HFF-Myc (cell line): ENCODE measurements at regions not wholly inside any gene's neighbourhood (a gene's known extent, or its start where the extent isn't known, plus 50 kb on each side); places are given as distances from the start of the nearest gene placed in this dataset.

Source experiments
- DNase-seq: peaks from one replicate; pipeline ENCODE4 v3.0.0-alpha.2; 2011; ENCODE audit warnings: low read depth; ENCODE audit errors: extremely low read depth
- H3K4me3 ChIP-seq: replicated peaks from 2 replicates; pipeline ENCODE4 v1.5.1; 2011; ENCODE audit warnings: low read depth, mild to moderate bottlenecking, control low read depth, low read length
- TF ChIP-seq, protein P1 (sequence below): IDR thresholded peaks from 2 replicates; pipeline ENCODE4 v1.5.1; 2012; ENCODE audit warnings: mild to moderate bottlenecking, low read depth, low read length, control low read depth; ENCODE audit errors: missing control alignments

GRCh38 chr3:86182606-86183005 is 808.3 kb downstream of the VGLL3 start:
- no peak for DNase-seq
- H3K4me3 ChIP-seq, result no peak overlapping the region
- TF ChIP-seq, protein P1, sequence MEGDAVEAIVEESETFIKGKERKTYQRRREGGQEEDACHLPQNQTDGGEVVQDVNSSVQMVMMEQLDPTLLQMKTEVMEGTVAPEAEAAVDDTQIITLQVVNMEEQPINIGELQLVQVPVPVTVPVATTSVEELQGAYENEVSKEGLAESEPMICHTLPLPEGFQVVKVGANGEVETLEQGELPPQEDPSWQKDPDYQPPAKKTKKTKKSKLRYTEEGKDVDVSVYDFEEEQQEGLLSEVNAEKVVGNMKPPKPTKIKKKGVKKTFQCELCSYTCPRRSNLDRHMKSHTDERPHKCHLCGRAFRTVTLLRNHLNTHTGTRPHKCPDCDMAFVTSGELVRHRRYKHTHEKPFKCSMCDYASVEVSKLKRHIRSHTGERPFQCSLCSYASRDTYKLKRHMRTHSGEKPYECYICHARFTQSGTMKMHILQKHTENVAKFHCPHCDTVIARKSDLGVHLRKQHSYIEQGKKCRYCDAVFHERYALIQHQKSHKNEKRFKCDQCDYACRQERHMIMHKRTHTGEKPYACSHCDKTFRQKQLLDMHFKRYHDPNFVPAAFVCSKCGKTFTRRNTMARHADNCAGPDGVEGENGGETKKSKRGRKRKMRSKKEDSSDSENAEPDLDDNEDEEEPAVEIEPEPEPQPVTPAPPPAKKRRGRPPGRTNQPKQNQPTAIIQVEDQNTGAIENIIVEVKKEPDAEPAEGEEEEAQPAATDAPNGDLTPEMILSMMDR, result no peak

GRCh38 chr3:86180696-86181095 is 810.3 kb downstream of the VGLL3 start:
- no peak overlapping the region for H3K4me3 ChIP-seq
- TF ChIP-seq, protein P1, result no peak
- no peak for DNase-seq

DNA sequence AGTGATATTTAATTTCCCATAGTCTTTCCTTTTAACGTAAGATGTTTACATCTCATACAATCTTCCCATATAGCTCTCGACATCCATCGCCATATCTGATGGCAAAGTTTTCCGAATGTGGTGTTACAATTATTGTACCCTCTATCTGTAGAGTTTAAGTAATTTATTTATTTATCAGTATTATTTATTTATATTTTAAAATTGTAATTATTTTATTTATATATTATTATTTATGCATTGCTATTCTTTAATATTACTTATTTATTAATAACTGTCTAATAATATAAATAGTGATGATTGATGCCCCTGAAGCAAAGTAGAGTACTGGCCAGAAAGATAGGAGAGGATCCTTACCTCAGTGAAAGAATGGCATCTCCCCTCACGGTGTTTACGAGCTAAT is 812.9 kb downstream of the VGLL3 start:
- no peak for DNase-seq
- H3K4me3 ChIP-seq, result no peak overlapping the region
- TF ChIP-seq, protein P1, result no peak

DNA sequence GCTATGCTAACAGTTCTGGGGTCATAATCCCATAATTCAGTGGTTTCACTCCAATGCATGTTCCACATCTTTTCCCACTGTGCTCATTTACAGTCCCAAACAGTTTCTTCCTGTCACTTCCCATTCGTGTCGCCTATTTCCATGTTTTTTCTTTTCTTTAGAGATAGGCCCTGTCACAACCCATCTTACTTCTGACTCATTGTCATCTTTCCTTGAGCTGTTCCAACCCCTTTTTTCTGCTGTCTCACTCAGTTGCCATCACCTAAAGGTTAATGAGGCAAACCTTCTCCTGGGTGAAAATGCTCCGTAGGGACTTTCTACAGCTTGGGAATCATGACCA is 814.5 kb downstream of the VGLL3 start:
- no peak overlapping the region for H3K4me3 ChIP-seq
- DNase-seq, result no peak
- TF ChIP-seq, protein P1, result no peak

DNA sequence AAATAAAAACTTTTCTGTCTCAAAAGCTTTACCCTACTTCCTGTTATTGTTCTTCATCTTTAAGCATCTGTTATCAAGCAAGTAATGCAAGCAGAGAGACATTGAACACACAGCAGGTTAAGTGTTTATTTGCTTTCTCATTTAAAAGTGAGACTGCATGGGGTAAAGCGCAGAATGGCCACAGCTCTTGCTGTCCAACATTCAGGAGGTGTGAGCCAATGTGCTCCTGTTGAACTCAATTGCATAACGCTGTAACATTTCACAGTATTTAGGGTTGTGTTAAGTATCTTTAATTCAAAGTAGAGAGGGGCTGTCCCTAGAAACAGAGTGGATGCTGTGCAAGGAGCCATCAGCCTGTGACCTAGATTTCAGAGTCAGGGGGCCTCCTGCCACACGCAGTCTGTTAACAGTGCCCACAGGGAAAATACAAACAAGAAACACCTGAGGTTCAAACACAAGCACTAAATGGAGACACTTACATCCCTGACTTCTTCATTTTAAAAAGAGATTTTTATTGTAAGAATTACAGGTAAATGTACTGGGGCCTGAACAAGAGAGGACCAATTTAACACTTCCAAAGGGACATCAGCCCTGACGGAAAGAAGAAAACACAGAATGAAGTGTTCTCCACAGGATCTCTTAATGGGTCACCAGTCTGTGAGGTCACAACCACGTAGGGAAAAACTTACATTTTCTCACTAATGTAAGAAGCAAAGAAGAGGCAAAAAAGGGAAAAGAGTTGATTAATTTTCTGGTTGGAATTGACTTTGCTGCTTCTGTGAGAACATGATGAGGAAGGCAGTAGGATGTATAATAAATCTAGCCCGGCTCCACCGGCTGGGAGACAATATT is 815.1 kb downstream of the VGLL3 start:
- DNase-seq, result no peak
- TF ChIP-seq, protein P1, result no peak

GRCh38 chr3:86175051-86175536 is 815.9 kb downstream of the VGLL3 start:
- TF ChIP-seq, protein P1, result no peak
- H3K4me3 ChIP-seq, result no peak overlapping the region
- DNase-seq, result no peak

More for the DNA sequence above, 815.1 kb downstream of the VGLL3 start:
- H3K4me3 ChIP-seq, result no peak overlapping the region

DNA sequence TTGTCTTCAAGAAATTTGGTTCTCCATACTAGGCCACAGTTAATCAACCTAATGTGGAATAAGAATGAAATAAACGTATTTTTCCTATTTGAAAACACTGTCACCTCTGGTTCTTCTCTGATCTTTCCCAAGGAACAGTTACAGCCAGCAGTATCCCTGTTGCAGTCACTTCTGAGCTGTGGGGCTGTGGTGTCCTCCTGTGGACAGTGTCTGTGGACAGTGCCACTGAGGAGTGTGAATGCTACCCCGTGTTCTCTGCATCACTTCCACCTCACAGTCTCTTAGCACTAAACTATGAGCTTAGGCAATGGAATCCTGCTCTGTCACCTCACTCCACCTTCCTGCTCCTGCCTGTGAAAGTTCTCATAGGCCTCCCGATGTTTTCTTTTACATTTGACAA is 817.5 kb downstream of the VGLL3 start:
- no peak for DNase-seq
- TF ChIP-seq, protein P1, result no peak
- no peak overlapping the region for H3K4me3 ChIP-seq
